Fibroblast of lung (primary cell): ENCODE measurements at regions not wholly inside any gene's neighbourhood (a gene's known extent, or its start where the extent isn't known, plus 50 kb on each side); places are given as distances from the start of the nearest gene placed in this dataset.

Experiments used
- DNase-seq, 2 donors: peaks; one replicate each; pipeline versions ENCODE4 v3.0.0 to v3.0.0-alpha.2; 2010; ENCODE audit warnings: low read depth in 2 of 2
- H2AFZ ChIP-seq: 2 replicates; pipeline ENCODE4 v1.5.1; 2012; ENCODE audit warnings: low read length, control low read depth, inconsistent platforms
- H3K27ac ChIP-seq: 2 replicates; pipeline ENCODE4 v1.5.1; 2011; ENCODE audit warnings: low read length, control low read depth; ENCODE audit not compliant: insufficient read depth
- H3K27me3 ChIP-seq: 2 replicates; pipeline ENCODE4 v1.5.1; 2011; ENCODE audit warnings: mild to moderate bottlenecking, low read length; ENCODE audit not compliant: control insufficient read depth, insufficient read depth
- H3K36me3 ChIP-seq: 2 replicates; pipeline ENCODE4 v1.5.1; 2011; ENCODE audit warnings: low read length; ENCODE audit not compliant: control insufficient read depth, insufficient read depth
- H3K4me1 ChIP-seq: 2 replicates; pipeline ENCODE4 v1.5.1; 2011; ENCODE audit warnings: low read length; ENCODE audit not compliant: control insufficient read depth, insufficient read depth; ENCODE audit errors: extremely low read depth
- H3K4me2 ChIP-seq: 2 replicates; pipeline ENCODE4 v1.5.1; 2011; ENCODE audit warnings: low read length, control low read depth; ENCODE audit not compliant: insufficient read depth; ENCODE audit errors: extremely low read depth
- H3K4me3 ChIP-seq, 4 experiments: fragments of 200-600 bp in 1 of 4; sonication (generic) in 1 of 4; replicated peaks in 1 of 4; 2 replicates each; pipeline ENCODE4 v1.5.1; 2011 to 2016; ENCODE audit warnings: low read length in 4 of 4, low read depth in 3 of 4, mild to moderate bottlenecking in 3 of 4, control low read depth in 2 of 4, inconsistent platforms in 1 of 4, mixed read lengths in 1 of 4; ENCODE audit not compliant: insufficient read depth in 1 of 4; ENCODE audit errors: control extremely low read depth in 1 of 4
- H3K79me2 ChIP-seq: 2 replicates; pipeline ENCODE4 v1.5.1; 2012; ENCODE audit warnings: mild to moderate bottlenecking, low read length, inconsistent platforms; ENCODE audit not compliant: control insufficient read depth, insufficient read depth
- H3K9ac ChIP-seq: 2 replicates; pipeline ENCODE4 v1.5.1; 2011; ENCODE audit warnings: mild to moderate bottlenecking, low read length, control low read depth; ENCODE audit not compliant: insufficient read depth
- H3K9me3 ChIP-seq: 2 replicates; pipeline ENCODE4 v1.5.1; 2012; ENCODE audit warnings: low read depth, low read length; ENCODE audit not compliant: control insufficient read depth, insufficient read depth
- H4K20me1 ChIP-seq: 2 replicates; pipeline ENCODE4 v1.5.1; 2011; ENCODE audit warnings: low read length; ENCODE audit not compliant: control insufficient read depth, insufficient read depth; ENCODE audit errors: extremely low read depth
- CTCF ChIP-seq, 2 donors: IDR thresholded peaks in 1 of 2; conservative IDR thresholded peaks in 1 of 2; 1 replicate in 1 of 2; 2 replicates in 1 of 2; pipeline ENCODE4 v1.5.1; 2011 to 2012; ENCODE audit warnings: low read length in 2 of 2, control low read depth in 1 of 2, inconsistent platforms in 1 of 2, low read depth in 1 of 2, mild to moderate bottlenecking in 1 of 2
- EZH2 ChIP-seq: IDR thresholded peaks from 2 replicates; pipeline ENCODE4 v1.5.1; 2012; ENCODE audit warnings: low read length, control low read depth, mild to moderate bottlenecking; ENCODE audit errors: missing control alignments

- TF ChIP-seq CTCF (conservative IDR thresholded peaks at IDR 0.05 in 1 of 2, IDR thresholded peaks at IDR 0.05 in 1 of 2; ENCODE audit: low read depth in 1 of 2, low read length in 2 of 2) = no peak
- TF ChIP-seq EZH2 = no peak
- H3K4me2 ChIP-seq = no peak overlapping the region
Observed at GRCh38 chr5:128885649-128886255, 79.5 kb upstream of the SLC27A6 start.

GRCh38 chr5:128895122-128895521 is 70.2 kb upstream of the SLC27A6 start:
- Histone ChIP-seq H2AFZ (no peak overlapping the region), H3K27me3 (no peaks in the 10 kb centered on the region), H3K79me2 (no peaks in the 10 kb centered on the region), H3K27ac (no peak overlapping the region), H3K4me1 (no peaks in the 10 kb centered on the region), H3K9me3 (no peaks in the 10 kb centered on the region), H3K4me2 (no peak overlapping the region), H3K36me3 (no peaks in the 10 kb centered on the region), H3K4me3 (no peak overlapping the region), H3K9ac (no peak overlapping the region), H4K20me1 (no peaks in the 10 kb centered on the region)
- TF ChIP-seq CTCF (conservative IDR thresholded peaks at IDR 0.05 in 1 of 2, IDR thresholded peaks at IDR 0.05 in 1 of 2; ENCODE audit: low read depth in 1 of 2, low read length in 2 of 2) (no peak), EZH2 (no peak)
- DNase-seq = no peak

More at GRCh38 chr5:128885649-128886255, 79.5 kb upstream of the SLC27A6 start:
- no peaks in the 10 kb centered on the region for H3K27me3 ChIP-seq
- H3K27ac ChIP-seq = no peak overlapping the region
- H4K20me1 ChIP-seq = no peaks in the 10 kb centered on the region
- H3K36me3 ChIP-seq = no peaks in the 10 kb centered on the region
- no peaks in the 10 kb centered on the region for H3K4me1 ChIP-seq
- no peaks in the 10 kb centered on the region for H3K9me3 ChIP-seq
- H3K4me3 ChIP-seq = no peak overlapping the region
- H3K9ac ChIP-seq = no peak overlapping the region
- no peak overlapping the region for H2AFZ ChIP-seq
- no peak for DNase-seq
- H3K79me2 ChIP-seq = no peaks in the 10 kb centered on the region

- H3K4me3 ChIP-seq = no peak overlapping the region
- H3K79me2 ChIP-seq = no peaks in the 10 kb centered on the region
- H3K9me3 ChIP-seq = no peaks in the 10 kb centered on the region
- no peaks in the 10 kb centered on the region for H3K36me3 ChIP-seq
- no peaks in the 10 kb centered on the region for H3K4me1 ChIP-seq
- DNase-seq = no peak
- no peak overlapping the region for H3K27ac ChIP-seq
- no peak overlapping the region for H3K9ac ChIP-seq
- H2AFZ ChIP-seq = no peak overlapping the region
- no peak overlapping the region for H3K4me2 ChIP-seq
- TF ChIP-seq CTCF (conservative IDR thresholded peaks at IDR 0.05 in 1 of 2, IDR thresholded peaks at IDR 0.05 in 1 of 2; ENCODE audit: low read depth in 1 of 2, low read length in 2 of 2) (no peak), EZH2 (no peak)
- no peaks in the 10 kb centered on the region for H3K27me3 ChIP-seq
- no peaks in the 10 kb centered on the region for H4K20me1 ChIP-seq
Observed at GRCh38 chr5:128896675-128897074, 68.6 kb upstream of the SLC27A6 start.
